CD4-positive, alpha-beta T cell (primary cell): ENCODE measurements at regions not wholly inside any gene's neighbourhood (a gene's known extent, or its start where the extent isn't known, plus 50 kb on each side); places are given as distances from the start of the nearest gene placed in this dataset.

Experiments used
- ATAC-seq: fragments of 200-7000 bp; cut with Tn5 transposase; one replicate; pipeline ENCODE4 v1.10.0; 2022; ENCODE audit warnings: mild to moderate bottlenecking; ENCODE audit not compliant: poor library complexity
- CTCF ChIA-PET: fragments of 350-600 bp; sonication (Branson Sonifier 250); formaldehyde crosslinking; loops from one replicate; lab custom pipeline; 2021; ENCODE audit warnings: antibody characterized with exemption, inconsistent platforms; lab: Charles Lee
- POLR2A ChIA-PET: fragments of 350-600 bp; sonication (Branson Sonifier 250); formaldehyde crosslinking; loops from one replicate; lab custom pipeline; 2021; ENCODE audit warnings: antibody characterized with exemption, inconsistent platforms; lab: Charles Lee
- DNase-seq, 14 experiments: peaks; one replicate each; pipeline ENCODE4 v3.0.0-alpha.2; 2013 to 2020; ENCODE audit warnings: mixed read lengths in 2 of 14
- H3K27ac ChIP-seq, 2 donors: one replicate each; pipeline versions ENCODE4 v1.5.1 to v1.7.0; 2013; ENCODE audit warnings: low read length in 2 of 2, low read depth in 1 of 2, mild to moderate bottlenecking in 1 of 2
- H3K27me3 ChIP-seq, 2 experiments: 1 replicate in 1 of 2; 2 replicates in 1 of 2; pipeline versions ENCODE4 v1.6.1 to v1.7.0; 2013; ENCODE audit warnings: low read length in 2 of 2, control low read depth in 1 of 2, mild to moderate bottlenecking in 1 of 2, moderate library complexity in 1 of 2; ENCODE audit not compliant: insufficient read depth in 2 of 2, control insufficient read depth in 1 of 2
- H3K36me3 ChIP-seq: one replicate; pipeline ENCODE4 v1.6.1; 2013; ENCODE audit warnings: low read length, control low read depth; ENCODE audit not compliant: insufficient read depth
- H3K4me1 ChIP-seq: one replicate; pipeline ENCODE4 v1.6.1; 2013; ENCODE audit warnings: low read length, control low read depth; ENCODE audit not compliant: insufficient read depth
- H3K4me3 ChIP-seq: one replicate; pipeline ENCODE4 v1.5.1; 2013; ENCODE audit warnings: mild to moderate bottlenecking, low read length, moderate library complexity
- H3K9me3 ChIP-seq, 2 experiments: 1 replicate in 1 of 2; 2 replicates in 1 of 2; pipeline versions ENCODE4 v1.6.1 to v1.7.0; 2013; ENCODE audit warnings: low read length in 2 of 2, mild to moderate bottlenecking in 2 of 2, control low read depth in 1 of 2, moderate library complexity in 1 of 2; ENCODE audit not compliant: control insufficient read depth in 1 of 2, insufficient read depth in 1 of 2
- H3K27ac Mint-ChIP-seq: one replicate; pipeline ENCODE4 v1.8.0; 2020; ENCODE audit warnings: mixed read lengths
- H3K27me3 Mint-ChIP-seq: one replicate; pipeline ENCODE4 v1.8.0; 2021; ENCODE audit warnings: mixed read lengths
- H3K36me3 Mint-ChIP-seq: one replicate; pipeline ENCODE4 v1.8.0; 2021; ENCODE audit warnings: low read depth, mixed read lengths
- H3K4me1 Mint-ChIP-seq: one replicate; pipeline ENCODE4 v1.8.0; 2021; ENCODE audit warnings: low read depth, mixed read lengths
- H3K4me3 Mint-ChIP-seq: one replicate; pipeline ENCODE4 v1.8.0; 2020; ENCODE audit warnings: mild to moderate bottlenecking, mixed read lengths
- H3K9me3 Mint-ChIP-seq: one replicate; pipeline ENCODE4 v1.8.0; 2020; ENCODE audit warnings: mixed read lengths
- intact Hi-C, 2 experiments: fragments of 100-400 bp; cut with DNase I in 1 of 2; cut with micrococcal nuclease in 1 of 2; formaldehyde crosslinking; loops; one replicate each; pipeline versions ENCODE4 v1.15.1 to v1.9.0; 2023 to 2025; cut with DNase I, micrococcal nuclease
- TF ChIP-seq, protein P1 (sequence below): fragments of 200-600 bp; IDR thresholded peaks from one replicate; pipeline ENCODE4 v1.8.0; 2022; ENCODE audit warnings: antibody characterized with exemption, mild to moderate bottlenecking

- Histone ChIP-seq H3K27me3 (no peaks in the 10 kb centered on the region), H3K36me3 (no peaks in the 10 kb centered on the region), H3K9me3 (no peaks in the 10 kb centered on the region), H3K4me1 (no peaks in the 10 kb centered on the region), H3K4me3 (no peak overlapping the region), H3K27ac (no peak overlapping the region)
- TF ChIP-seq, protein P1, sequence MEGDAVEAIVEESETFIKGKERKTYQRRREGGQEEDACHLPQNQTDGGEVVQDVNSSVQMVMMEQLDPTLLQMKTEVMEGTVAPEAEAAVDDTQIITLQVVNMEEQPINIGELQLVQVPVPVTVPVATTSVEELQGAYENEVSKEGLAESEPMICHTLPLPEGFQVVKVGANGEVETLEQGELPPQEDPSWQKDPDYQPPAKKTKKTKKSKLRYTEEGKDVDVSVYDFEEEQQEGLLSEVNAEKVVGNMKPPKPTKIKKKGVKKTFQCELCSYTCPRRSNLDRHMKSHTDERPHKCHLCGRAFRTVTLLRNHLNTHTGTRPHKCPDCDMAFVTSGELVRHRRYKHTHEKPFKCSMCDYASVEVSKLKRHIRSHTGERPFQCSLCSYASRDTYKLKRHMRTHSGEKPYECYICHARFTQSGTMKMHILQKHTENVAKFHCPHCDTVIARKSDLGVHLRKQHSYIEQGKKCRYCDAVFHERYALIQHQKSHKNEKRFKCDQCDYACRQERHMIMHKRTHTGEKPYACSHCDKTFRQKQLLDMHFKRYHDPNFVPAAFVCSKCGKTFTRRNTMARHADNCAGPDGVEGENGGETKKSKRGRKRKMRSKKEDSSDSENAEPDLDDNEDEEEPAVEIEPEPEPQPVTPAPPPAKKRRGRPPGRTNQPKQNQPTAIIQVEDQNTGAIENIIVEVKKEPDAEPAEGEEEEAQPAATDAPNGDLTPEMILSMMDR, result no peak
- no peak for DNase-seq
- ATAC-seq, result no peak
- no peak overlapping the region for H3K27ac Mint-ChIP-seq
- no peaks in the 10 kb centered on the region for H3K4me1 Mint-ChIP-seq
- CTCF ChIA-PET, result no interaction called here
- POLR2A ChIA-PET, result no interaction called here
- peaks cover 4% of the 10 kb centered on the region for H3K9me3 Mint-ChIP-seq
- no peaks in the 10 kb centered on the region for H3K36me3 Mint-ChIP-seq
- H3K4me3 Mint-ChIP-seq, result no peak overlapping the region
- H3K27me3 Mint-ChIP-seq, result no peaks in the 10 kb centered on the region
- intact Hi-C loops, result no loop called here
Observed at GRCh38 chr2:53150146-53150545, 617.5 kb upstream of the CHAC2 start.

DNA sequence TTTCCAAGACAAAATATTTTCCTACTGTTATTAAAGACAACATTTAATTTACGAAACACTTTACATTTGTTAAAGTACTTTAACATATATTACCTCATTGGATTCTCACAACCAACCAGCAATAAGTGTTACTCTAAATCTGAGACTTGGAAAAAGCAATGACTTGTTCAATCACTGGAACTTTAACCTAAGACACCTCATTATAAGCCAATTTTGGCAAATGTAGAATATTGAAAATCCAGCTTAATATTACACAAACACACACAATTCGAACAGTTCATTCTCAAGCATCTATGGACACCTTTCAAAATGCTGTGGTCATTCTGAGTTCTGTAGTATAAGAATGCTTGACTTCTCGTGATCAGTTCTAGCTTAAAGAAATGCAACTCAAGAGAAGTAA is 619.4 kb upstream of the CHAC2 start:
- H3K9me3 Mint-ChIP-seq, result no peaks in the 10 kb centered on the region
- no peak overlapping the region for H3K4me3 Mint-ChIP-seq
- CTCF ChIA-PET, result no interaction called here
- H3K27ac ChIP-seq, result no peak overlapping the region
- H3K36me3 Mint-ChIP-seq, result no peaks in the 10 kb centered on the region
- no peaks in the 10 kb centered on the region for H3K9me3 ChIP-seq
- ATAC-seq, result no peak
- no peaks in the 10 kb centered on the region for H3K27me3 ChIP-seq
- TF ChIP-seq, protein P1, result no peak
- H3K4me1 Mint-ChIP-seq, result no peaks in the 10 kb centered on the region
- intact Hi-C loops, result no loop called here
- H3K27ac Mint-ChIP-seq, result no peak overlapping the region
- H3K27me3 Mint-ChIP-seq, result no peaks in the 10 kb centered on the region
- H3K36me3 ChIP-seq, result no peaks in the 10 kb centered on the region
- H3K4me3 ChIP-seq, result no peak overlapping the region
- no peak for DNase-seq
- H3K4me1 ChIP-seq, result no peaks in the 10 kb centered on the region
- POLR2A ChIA-PET, result no interaction called here

DNA sequence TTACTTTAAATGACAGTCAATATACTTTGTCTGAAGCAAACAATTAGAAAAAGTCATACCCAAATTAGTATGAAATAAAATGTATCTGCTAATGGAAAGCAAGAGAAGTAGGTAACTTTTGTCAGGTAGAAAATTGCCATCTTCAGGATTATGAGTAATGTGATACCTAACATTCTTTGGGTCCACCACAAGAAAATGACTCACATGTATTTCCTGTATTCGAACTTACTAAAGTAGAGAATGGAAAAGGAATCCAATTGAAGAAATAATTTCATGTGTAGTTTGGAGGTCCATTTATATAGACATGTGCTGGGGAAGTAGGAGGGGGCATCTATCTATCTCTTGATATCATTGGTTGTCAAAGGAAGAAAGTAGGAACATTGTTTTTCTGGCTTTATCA is 636.2 kb upstream of the CHAC2 start:
- H3K9me3 Mint-ChIP-seq, result peaks cover 4% of the 10 kb centered on the region
- Histone ChIP-seq H3K27ac (no peak overlapping the region), H3K36me3 (no peaks in the 10 kb centered on the region), H3K4me1 (no peaks in the 10 kb centered on the region), H3K9me3 (no peaks in the 10 kb centered on the region), H3K4me3 (no peak overlapping the region), H3K27me3 (no peaks in the 10 kb centered on the region)
- CTCF ChIA-PET, result no interaction called here
- POLR2A ChIA-PET, result no interaction called here
- H3K4me3 Mint-ChIP-seq, result no peak overlapping the region
- H3K36me3 Mint-ChIP-seq, result no peaks in the 10 kb centered on the region
- H3K27me3 Mint-ChIP-seq, result no peaks in the 10 kb centered on the region
- no peak for ATAC-seq
- no peak for DNase-seq
- intact Hi-C loops, result no loop called here
- no peaks in the 10 kb centered on the region for H3K4me1 Mint-ChIP-seq
- TF ChIP-seq, protein P1, result no peak
- H3K27ac Mint-ChIP-seq, result no peak overlapping the region
